GM19372 (cell line): ENCODE measurements at regions not wholly inside any gene's neighbourhood (a gene's known extent, or its start where the extent isn't known, plus 50 kb on each side); places are given as distances from the start of the nearest gene placed in this dataset.
"Not testable (repeated sequence)": the region's sequence is repeated elsewhere in the genome, so short reads cannot be mapped to it uniquely, and the experiment has no call there.

ENCODE experiments used
- ATAC-seq: cut with Tn5 transposase; IDR thresholded peaks from one replicate; pipeline ENCODE4 v1.9.1; 2021; ENCODE audit warnings: mild to moderate bottlenecking, low read depth, moderate library complexity; ENCODE audit not compliant: unreplicated experiment

DNA sequence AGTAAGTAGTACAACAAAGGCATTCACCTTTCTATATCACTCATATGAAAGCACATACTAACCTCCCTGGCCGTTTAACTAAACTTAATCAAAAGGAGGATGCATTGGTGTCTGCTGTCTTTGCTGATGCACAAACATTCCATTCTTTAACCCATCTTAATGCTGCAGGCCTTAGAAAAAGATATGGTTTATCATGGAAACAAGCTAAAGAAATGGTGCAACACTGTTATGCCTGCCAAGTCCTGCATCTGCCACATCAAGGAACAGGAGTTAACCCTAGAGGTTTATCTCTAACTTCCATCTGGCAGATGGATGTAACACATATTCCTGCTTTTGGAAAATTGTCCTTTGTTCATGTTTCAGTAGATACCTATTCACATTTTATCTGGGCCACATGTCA lies 296.5 kb upstream of the DKK2 start:
- ATAC-seq: not testable (repeated sequence)

DNA sequence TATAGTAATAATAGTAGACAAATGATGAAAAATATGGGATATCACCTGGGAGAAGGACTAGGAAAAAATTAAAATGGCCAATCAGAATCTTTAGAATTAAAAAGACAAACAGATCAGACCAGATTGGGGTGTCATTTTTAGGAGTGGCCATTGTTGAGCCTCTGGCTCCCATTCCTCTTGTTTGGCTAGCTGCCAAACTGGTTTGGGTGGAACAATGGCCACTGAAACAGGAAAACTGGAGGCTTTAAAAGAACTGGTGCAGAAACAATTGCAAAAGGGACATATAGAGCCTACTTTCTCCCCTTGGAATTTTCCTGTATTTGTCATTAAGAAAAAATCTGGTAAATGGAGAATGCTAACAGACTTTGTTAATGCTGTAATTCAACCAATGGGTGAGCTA lies 294.8 kb upstream of the DKK2 start:
- no peak for ATAC-seq

DNA sequence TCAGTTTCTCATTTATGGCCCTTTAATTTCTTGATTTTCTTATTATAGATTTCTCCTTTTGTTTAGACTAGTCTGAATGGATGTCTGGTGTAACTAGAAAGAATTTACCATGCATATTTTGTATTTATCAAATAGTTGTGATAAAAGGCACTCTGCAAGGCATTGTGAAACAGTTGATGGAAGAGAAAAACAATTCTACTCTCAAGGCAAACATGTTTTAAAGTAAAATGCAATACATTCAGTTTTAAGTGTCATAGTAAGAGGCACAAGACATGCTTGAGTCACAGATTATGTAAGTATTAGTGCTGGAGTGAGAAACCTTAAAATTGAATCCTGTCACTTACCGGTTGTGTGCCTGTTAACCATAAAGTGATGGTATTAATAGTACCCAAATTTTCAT lies 283.3 kb upstream of the DKK2 start:
- ATAC-seq: no peak

DNA sequence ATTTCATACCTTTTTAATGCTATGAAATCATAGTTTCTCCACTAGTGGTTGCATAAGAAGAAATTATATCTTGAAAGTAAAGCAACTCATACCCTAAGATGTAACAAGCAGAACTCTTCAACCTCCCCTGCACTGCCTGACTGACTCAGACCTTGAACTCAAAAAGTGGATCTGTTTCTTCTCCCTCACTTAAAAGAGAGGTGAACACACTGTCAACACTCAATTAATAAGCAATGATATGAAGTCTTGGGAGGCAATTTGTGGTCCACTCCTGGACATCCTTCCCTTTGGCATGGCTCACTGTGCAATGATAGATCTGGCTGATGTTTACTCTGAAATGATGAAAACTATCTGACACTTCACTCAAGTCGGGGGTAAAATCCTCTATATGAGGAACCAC lies 282.0 kb upstream of the DKK2 start:
- ATAC-seq: no peak

DNA sequence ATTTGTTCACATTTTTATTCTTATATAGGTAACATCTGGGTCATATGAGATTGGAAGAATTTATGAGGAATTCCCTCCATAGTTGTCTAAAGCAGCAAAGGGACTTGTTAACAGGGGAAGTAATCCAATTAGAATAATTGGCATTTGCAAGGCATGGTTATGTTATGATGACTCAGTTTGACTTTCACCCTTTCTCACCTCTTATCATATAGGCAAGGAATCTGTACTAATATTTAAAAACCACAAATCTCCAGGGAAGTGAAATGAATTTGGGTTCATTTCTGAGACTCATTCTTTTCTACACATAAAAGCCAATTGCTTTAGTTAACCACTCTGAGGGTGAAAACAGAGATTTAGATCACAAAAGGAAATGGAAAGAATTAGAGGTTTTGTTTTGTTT lies 281.5 kb upstream of the DKK2 start:
- no peak for ATAC-seq

DNA sequence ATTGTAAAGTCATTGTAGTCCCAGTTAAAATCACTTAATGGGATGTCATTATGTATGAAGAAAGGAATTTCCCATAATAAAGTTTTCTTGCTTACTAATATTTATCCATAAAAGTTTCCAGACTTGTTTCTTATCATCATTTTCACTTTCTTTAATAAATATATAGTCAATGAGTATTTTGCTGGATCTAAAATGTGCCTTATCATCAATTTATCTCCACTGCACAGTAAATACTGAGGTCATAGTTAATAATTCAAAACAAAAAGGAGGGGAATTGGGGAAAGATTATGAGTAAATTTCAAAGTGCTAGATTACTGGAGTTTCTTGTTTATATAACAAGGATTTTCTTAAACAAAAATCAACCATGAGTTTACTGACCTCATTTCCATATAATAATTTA lies 279.5 kb upstream of the DKK2 start:
- ATAC-seq: no peak

DNA sequence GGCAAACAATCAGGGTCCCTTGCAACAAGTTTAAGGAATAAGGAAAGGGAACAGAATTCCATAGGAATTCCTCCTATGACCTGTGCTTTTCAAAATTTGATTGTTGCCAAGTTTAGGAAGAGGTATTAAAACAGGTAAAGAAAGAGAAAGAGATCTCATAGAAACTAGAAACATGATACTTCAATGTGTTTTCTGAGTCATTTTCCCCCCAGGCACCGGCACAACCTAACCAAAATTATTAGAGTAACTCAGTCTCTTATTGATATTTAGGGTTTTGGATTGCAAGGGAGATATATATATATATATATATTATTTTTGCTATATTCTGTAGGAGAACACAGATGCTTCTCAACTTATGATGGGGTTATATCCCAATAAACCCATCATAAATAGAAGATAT lies 278.0 kb upstream of the DKK2 start:
- ATAC-seq: no peak

DNA sequence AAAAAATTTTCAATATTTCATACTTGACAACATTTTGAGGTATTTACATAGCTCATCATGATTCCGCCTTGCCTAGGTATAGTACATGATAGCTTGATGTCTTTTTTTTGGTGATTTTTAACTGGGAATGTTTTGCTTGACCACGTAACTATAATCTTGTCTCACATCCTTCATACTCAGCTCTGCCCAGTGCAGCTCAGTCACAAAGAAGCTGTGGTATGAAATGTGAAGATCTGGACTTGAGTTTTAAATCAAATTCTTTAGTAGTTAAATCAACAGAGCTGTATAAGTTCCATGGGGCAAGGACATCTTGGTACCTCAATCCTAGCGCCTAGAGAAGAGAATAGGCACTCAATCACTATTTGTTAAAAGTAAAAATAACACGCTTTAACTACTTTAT lies 276.3 kb upstream of the DKK2 start:
- ATAC-seq: no peak

DNA sequence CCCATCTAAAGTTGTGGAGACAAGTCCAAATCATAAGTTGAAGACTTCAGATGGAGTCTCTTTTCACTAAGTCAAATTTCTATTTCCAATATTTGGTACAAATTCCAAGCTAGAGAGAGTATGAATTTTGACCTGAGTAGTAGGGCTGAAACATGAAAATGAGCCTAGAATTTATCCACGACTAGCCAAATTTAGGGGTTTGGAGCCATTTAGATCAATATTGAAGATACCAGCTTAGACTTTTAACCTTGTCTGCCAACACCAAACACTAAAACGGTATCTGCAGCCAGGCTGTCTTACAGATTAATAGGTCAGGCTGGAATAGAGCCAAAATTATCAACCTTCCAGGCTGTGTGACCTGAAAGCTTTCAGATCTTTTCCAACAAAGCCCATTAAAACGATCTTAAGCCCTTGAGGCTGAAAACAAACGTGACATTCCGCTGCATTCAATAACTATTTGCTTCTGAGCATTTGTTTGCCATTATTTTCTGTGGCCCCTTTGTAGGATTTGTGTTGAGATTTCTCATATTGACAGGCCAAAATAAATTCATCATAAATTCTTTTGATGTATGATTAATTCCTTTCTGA lies 268.7 kb upstream of the DKK2 start:
- ATAC-seq: no peak

DNA sequence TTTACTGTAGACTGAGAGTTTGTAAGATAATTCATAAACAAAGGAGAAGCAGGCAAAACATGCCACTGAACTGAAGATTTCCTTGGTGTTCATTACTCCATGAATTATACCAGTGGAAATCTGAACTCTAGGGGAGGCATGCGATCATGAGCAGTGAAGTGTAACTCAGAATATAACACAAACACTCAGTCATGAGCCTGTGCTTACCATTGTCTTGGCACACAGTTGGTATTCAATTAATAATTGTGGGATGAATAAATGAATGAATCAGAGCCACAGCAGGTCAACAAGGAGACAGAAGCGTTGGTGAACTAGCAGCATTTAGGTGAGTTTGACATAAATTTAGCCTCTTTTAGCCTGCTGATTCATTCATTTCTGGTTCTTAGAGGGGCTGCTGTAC lies 263.5 kb upstream of the DKK2 start:
- no peak for ATAC-seq

DNA sequence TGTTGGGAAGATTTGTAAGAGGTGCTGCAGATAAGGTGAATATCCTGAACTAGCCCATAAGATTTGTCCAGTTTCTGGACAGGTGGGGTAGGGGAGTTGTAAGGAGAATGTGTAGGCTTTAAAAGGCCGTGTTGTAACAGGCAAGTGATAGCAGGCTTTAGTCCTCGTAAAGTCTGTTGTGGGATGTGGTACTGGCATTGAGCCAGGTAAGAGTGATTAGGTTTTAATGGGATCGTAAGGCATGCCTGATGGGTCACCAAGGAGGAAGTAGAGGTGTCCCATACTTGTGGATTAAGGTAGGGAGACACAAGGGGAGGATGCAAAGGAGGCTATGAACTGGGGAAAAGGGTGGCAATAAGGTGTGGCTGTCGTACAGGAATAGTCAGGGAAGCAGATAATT lies 256.9 kb upstream of the DKK2 start:
- no peak for ATAC-seq

DNA sequence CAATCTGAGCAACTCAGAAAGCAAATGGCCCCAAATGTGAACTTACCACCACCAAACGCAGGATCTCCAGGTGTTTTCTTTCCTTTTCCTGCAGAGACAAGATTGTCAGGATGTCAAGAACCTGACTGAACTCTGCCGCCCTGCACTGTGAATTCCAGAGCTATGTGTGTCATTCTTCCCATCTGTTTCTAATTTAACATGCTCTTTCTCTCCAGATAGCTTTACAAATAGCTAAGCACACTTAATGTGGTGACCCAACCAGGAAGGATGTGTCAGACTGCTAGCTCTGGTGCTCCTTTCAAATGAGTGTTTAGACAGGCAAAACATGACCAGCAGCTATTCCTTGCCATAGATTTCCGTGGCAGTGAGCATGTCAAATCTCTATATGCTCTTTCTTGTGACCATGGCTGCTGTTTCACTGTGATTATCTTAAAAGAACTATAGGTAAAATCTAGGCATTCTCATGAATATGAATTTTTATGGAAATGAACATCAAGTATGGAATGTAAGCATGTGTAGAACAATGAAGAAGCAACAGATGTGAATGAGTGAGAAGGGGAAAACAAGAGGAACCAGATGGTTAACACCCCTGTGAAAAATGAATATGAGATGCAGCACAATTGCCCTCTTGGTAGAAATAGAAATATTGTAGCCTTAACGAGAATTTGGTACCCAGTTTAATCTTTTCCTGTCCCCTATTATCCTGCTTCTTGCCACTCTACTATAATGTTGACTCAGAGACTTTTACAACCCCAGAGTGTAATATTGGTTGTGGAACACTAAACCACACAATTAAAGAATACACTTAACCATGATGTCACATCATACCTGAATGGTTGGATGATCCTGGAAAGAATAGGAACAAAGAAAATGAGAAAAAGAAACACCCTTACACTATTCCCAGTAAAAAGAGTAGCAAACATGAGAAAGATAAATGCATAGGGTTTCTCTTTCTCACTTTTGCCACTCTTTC lies 247.8 kb upstream of the DKK2 start:
- no peak for ATAC-seq

DNA sequence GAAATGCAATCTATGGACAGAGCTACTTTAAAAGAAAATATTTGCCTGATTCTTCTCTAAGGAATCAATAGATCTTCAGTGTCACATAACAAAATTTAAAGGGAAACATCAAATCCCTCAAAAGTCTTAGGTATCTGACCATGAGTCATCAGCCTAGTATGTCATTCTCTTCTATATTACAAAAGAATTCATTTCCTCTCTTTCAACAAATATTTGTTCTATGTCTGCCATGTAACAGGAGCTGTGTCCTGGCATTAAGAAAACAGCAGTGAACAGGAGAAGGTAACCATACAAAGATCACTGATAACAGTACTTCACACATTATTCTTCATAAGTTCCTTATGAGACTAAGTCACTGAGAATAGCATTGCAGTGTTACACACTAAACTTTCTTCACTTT lies 243.6 kb upstream of the DKK2 start:
- no peak for ATAC-seq

DNA sequence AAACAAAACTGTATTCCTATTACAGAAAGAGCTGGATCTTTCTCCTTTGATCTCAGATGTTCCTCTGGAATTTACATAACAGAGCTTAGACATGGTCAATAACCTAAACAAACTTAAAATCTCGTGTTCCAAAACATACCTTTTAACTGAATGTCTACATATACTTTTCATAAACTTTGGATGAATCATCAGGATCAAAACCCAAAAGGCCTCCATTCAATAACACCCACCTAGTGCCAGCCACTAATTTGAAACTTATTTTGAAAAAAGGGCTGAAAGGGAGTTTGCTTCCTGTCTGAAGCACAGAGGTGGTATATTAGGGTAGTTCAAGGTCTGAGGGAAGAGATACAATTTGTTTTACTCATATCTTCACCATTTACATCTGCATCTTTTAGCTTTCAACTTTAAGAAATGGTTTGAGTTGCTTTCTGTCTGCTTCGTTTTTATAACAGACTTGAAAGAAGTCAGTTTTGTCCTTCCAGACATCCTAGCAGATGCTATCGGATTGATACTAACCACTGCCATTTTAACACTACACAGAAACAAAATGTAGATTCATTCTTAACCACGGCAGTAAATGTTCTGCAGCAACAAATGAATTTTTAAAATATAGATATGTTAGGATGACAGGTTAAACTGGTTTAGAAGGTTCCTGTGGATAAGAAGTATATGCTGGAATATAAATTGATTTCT lies 242.8 kb upstream of the DKK2 start:
- ATAC-seq: no peak

DNA sequence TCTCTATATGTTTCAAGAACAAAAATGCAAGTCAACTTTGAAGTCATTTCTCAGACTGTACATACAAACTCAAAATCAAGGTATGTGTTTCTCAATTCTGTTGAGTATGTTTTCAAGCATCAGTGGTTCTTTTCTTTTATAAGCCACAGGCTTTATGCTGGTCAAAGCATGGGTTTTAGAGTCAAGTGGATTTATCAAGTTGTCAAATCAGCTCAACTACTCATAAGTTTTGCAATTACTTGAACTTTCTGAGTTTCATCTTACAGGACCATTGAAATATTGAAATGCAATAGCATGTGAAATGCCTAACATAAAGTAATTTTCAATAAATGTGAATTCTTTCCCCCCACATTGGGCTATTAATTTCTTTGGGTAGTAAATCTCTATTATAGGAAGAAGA lies 239.9 kb upstream of the DKK2 start:
- ATAC-seq: no peak

DNA sequence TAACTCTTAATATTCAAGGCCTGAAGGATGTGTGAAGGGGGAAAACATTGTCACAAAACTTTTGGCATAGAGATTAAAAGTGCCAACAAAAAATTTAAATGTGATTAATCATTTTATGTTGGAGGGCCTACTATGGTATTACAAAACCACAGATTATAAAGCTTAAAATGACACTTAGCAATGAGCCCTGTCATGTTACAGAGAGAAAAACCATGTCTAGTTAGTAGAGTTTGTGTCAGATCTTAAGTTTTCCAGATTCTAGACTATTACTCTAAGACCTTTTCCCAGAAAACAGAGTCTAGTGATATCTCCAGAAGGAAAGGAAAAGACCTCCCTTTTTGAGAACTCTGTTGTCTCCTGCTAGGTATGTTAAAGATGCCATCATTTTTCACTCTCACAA lies 239.1 kb upstream of the DKK2 start:
- no peak for ATAC-seq

DNA sequence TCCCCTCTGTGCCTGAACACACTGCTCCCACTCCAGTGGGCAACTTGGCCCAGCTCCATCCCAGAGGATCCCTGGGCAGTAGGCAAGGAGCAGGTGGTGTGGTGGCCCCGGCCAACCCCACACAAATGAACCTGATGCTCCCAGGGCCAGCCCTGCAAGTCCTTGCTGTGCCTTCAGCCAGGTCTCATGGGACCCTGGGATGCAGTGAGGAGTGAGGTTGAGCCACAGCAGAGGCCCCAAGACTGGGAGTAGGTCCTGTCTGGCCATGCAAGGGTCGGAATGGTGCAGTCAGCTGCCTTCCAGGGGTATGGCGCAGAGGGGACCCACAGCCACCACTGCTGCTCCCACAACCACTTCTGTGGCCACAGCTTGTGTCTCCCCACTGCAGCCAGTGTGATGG lies 234.5 kb upstream of the DKK2 start:
- ATAC-seq: no peak

DNA sequence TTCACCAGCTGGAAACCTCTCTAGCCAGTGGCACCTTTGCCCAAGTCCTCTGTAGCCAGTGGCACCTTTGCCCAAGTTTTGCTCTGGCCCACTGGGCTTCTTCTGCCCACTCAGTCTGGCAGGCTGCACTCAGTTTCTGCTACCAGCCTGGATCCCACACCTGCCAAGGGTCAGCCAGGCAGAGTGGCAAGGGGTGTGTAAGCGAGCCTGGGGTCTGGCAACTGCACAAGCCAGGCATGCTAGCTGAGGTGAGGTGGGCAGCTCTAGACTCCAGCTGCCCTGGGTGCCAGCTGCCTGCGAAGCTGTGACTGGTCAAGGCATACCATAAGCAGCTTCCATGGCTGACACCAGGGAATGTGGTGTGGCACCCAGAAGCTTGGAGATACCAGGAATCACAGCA lies 233.1 kb upstream of the DKK2 start:
- no peak for ATAC-seq

DNA sequence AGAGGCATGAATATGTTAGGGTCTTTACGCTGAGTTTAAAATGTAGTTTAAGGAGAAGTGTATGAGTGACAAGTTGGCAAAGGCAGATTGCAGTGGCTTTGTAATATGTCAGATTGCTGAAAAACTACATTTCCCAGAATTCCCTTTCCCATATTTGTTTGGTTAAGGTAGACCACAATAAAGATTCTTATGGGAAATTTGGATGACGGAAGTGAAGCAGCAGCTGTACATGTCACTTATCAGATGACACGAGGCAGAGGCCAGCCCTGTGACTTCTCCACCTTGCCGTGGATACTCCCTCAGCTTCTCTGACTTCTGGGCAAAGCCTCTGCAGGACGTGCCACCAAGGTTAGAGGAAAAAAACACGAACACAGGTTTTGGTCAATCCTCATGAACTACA lies 229.7 kb upstream of the DKK2 start:
- ATAC-seq: no peak

DNA sequence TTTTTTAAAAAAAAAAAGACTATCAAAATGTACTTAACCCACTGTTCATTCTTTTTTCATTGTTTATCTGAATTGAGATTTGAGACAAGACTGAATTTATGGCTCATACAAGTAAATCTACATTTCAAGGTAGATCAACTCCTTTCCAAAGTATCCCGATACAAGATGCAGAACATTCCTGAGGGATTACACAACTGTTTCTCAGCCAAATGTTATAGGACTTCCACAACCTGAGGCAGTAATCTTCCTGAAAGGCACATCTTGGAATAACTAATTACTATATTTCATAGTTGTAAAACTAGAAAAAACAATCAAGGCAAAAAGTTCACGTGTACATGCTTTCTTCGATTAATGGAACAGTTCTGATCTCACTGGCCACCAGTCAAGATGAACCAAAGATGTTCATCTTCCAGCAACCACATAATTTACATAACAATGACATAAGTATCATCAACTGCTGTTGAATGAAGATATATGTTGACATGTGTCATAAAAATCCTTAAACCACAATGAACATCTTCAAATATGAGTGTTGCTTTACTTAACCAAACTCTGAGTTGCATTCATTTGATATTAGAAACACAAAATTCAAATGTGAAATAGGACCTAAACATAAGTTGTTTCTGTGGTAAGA lies 225.2 kb upstream of the DKK2 start:
- no peak for ATAC-seq

DNA sequence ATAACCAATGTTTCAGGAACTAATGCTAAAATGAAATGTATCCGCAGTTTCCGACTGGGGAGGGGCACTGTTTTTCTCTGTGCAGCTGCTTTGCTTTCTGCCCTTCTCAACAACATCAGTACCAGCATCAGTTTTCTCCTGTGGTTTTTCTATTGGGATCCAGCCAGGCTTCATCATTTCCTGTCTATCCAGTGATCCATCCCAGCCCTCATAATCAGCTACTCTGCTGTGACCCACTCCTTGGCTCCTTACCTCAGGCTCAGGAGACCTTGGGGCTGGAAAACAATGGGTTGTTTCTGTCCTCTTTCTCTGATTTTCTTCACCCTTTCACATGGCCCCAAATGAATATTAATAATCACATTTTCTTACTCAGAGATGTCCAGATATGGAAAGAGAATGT lies 222.2 kb upstream of the DKK2 start:
- ATAC-seq: no peak
